SK-N-MC (cell line): ENCODE measurements at regions not wholly inside any gene's neighbourhood (a gene's known extent, or its start where the extent isn't known, plus 50 kb on each side); places are given as distances from the start of the nearest gene placed in this dataset.
A peak's percentile ranks its signal among the peaks of the same experiment; 100 is the strongest.

ENCODE experiments used
- DNase-seq: peaks from one replicate; pipeline ENCODE4 v3.0.0-alpha.2; 2011; ENCODE audit warnings: low read depth, low spot score
- H3K27ac ChIP-seq: fragments of 200-600 bp; sonication (generic); 2 replicates; pipeline ENCODE4 v1.5.1; 2016; ENCODE audit warnings: mixed run types
- H3K36me3 ChIP-seq: fragments of 200-600 bp; sonication (generic); 2 replicates; pipeline ENCODE4 v1.6.1; 2017; ENCODE audit warnings: antibody characterized with exemption, low read length, mixed read lengths; ENCODE audit not compliant: insufficient read depth
- H3K4me3 ChIP-seq: fragments of 200-600 bp; sonication (generic); 2 replicates; pipeline ENCODE4 v1.5.1; 2016
- H3K9ac ChIP-seq: fragments of 200-600 bp; sonication (generic); 2 replicates; pipeline ENCODE4 v1.8.0; 2017; ENCODE audit warnings: mixed run types, mixed read lengths; ENCODE audit not compliant: insufficient read length
- H3K9me3 ChIP-seq: fragments of 200-600 bp; sonication (generic); 2 replicates; pipeline ENCODE4 v1.6.1; 2017; ENCODE audit warnings: low read depth, mild to moderate bottlenecking, antibody characterized with exemption, low read length, moderate library complexity, mixed read lengths
- EZH2 ChIP-seq: fragments of 200-600 bp; sonication (generic); IDR thresholded peaks from one replicate; pipeline ENCODE4 v1.6.1; 2017; ENCODE audit warnings: antibody characterized with exemption
- FOXP2 ChIP-seq: optimal IDR thresholded peaks from 2 replicates; pipeline ENCODE3; 2011; ENCODE audit warnings: mild to moderate bottlenecking, moderate library complexity; ENCODE audit not compliant: insufficient read depth; ENCODE audit errors: extremely low read length, control extremely low read depth
- POLR2AphosphoS5 ChIP-seq: IDR thresholded peaks from 2 replicates; pipeline ENCODE4 v1.6.1; 2012; ENCODE audit warnings: mild to moderate bottlenecking, low read depth, low read length, borderline replicate concordance

- no peak for DNase-seq
- Histone ChIP-seq H3K9ac (no peak overlapping the region), H3K4me3 (no peak overlapping the region), H3K9me3 (no peaks in the 10 kb centered on the region), H3K27ac (no peak overlapping the region), H3K36me3 (no peaks in the 10 kb centered on the region)
- TF ChIP-seq EZH2 (no peak), FOXP2 (no peak), POLR2AphosphoS5 (no peak)
Measured at GRCh38 chr15:37165395-37165794, 65.0 kb upstream of the MEIS2 start.

- H3K27ac ChIP-seq: no peak overlapping the region
- no peak overlapping the region for H3K9ac ChIP-seq
- H3K36me3 ChIP-seq: no peaks in the 10 kb centered on the region
- no peak overlapping the region for H3K4me3 ChIP-seq
- H3K9me3 ChIP-seq: no peaks in the 10 kb centered on the region
- TF ChIP-seq FOXP2 (no peak), POLR2AphosphoS5 (no peak), EZH2 (no peak)
- no peak for DNase-seq
Measured at GRCh38 chr15:37166402-37166801, 66.1 kb upstream of the MEIS2 start.

GRCh38 chr15:37181339-37181738, 81.0 kb upstream of the MEIS2 start:
- Histone ChIP-seq H3K36me3 (no peaks in the 10 kb centered on the region), H3K27ac (no peak overlapping the region), H3K9me3 (peaks cover 7% of the 10 kb centered on the region; the same call in 1 of the 2 replicates), H3K9ac (no peak overlapping the region), H3K4me3 (no peak overlapping the region)
- TF ChIP-seq EZH2 (no peak), FOXP2 (no peak), POLR2AphosphoS5 (no peak)
- DNase-seq: no peak

GRCh38 chr15:37199545-37199944, 99.2 kb upstream of the MEIS2 start:
- no peak for TF ChIP-seq FOXP2
- no peak for TF ChIP-seq EZH2
- no peak for TF ChIP-seq POLR2AphosphoS5
- H3K9me3 ChIP-seq: no peaks in the 10 kb centered on the region
- no peak for DNase-seq

GRCh38 chr15:37203050-37203449, 102.7 kb upstream of the MEIS2 start:
- no peak overlapping the region for H3K4me3 ChIP-seq
- no peak overlapping the region for H3K9ac ChIP-seq
- DNase-seq: no peak
- no peak for TF ChIP-seq POLR2AphosphoS5
- TF ChIP-seq FOXP2: no peak
- no peak for TF ChIP-seq EZH2
- no peak overlapping the region for H3K27ac ChIP-seq
- no peaks in the 10 kb centered on the region for H3K36me3 ChIP-seq
- H3K9me3 ChIP-seq: no peaks in the 10 kb centered on the region

More at GRCh38 chr15:37199545-37199944, 99.2 kb upstream of the MEIS2 start:
- Histone ChIP-seq H3K4me3 (no peak overlapping the region), H3K27ac (no peak overlapping the region), H3K9ac (no peak overlapping the region), H3K36me3 (no peaks in the 10 kb centered on the region)

GRCh38 chr15:37204692-37205091, 104.3 kb upstream of the MEIS2 start:
- Histone ChIP-seq H3K9ac (no peak overlapping the region), H3K27ac (no peak overlapping the region)
- peak; percentile 12 for DNase-seq

GRCh38 chr15:37206690-37207089, 106.3 kb upstream of the MEIS2 start:
- no peak for DNase-seq
- Histone ChIP-seq H3K4me3 (no peak overlapping the region), H3K36me3 (no peaks in the 10 kb centered on the region), H3K27ac (no peak overlapping the region), H3K9me3 (no peaks in the 10 kb centered on the region), H3K9ac (no peak overlapping the region)
- no peak for TF ChIP-seq FOXP2
- TF ChIP-seq POLR2AphosphoS5: no peak
- TF ChIP-seq EZH2: no peak

More at GRCh38 chr15:37204692-37205091, 104.3 kb upstream of the MEIS2 start:
- TF ChIP-seq POLR2AphosphoS5 (no peak), FOXP2 (no peak), EZH2 (no peak)
- no peaks in the 10 kb centered on the region for H3K36me3 ChIP-seq
- H3K4me3 ChIP-seq: no peak overlapping the region
- H3K9me3 ChIP-seq: no peaks in the 10 kb centered on the region

- no peaks in the 10 kb centered on the region for H3K9me3 ChIP-seq
- no peak overlapping the region for H3K4me3 ChIP-seq
- no peak for DNase-seq
- no peaks in the 10 kb centered on the region for H3K36me3 ChIP-seq
- TF ChIP-seq FOXP2 (no peak), EZH2 (no peak), POLR2AphosphoS5 (no peak)
- H3K9ac ChIP-seq: no peak overlapping the region
- no peak overlapping the region for H3K27ac ChIP-seq
Measured at GRCh38 chr15:37208146-37209040, 108.0 kb upstream of the MEIS2 start.

- Histone ChIP-seq H3K4me3 (no peak overlapping the region), H3K9ac (no peak overlapping the region), H3K9me3 (no peaks in the 10 kb centered on the region), H3K27ac (no peak overlapping the region), H3K36me3 (no peaks in the 10 kb centered on the region)
- no peak for DNase-seq
- TF ChIP-seq POLR2AphosphoS5: no peak
- TF ChIP-seq EZH2: no peak
- TF ChIP-seq FOXP2: no peak
Measured at GRCh38 chr15:37209041-37209363, 108.7 kb upstream of the MEIS2 start.
